ENCODE measurements at regions not wholly inside any gene's neighbourhood (a gene's known extent, or its start where the extent isn't known, plus 50 kb on each side); places are given as distances from the start of the nearest gene placed in this dataset.

GRCh38 chr7:16271355-16271915, 149.9 kb downstream of the CRPPA start:
- no peaks in the 10 kb centered on the region for H3K36me3 ChIP-seq (replicated peaks in 1 of 2; ENCODE audit: insufficient read depth in 1 of 2, low read depth in 2 of 2)
- no peak for DNase-seq
- no peak for ATAC-seq
- no peak overlapping the region for H3K27ac ChIP-seq
- H3K4me1 ChIP-seq = no peaks in the 10 kb centered on the region
- TF ChIP-seq, protein P1, sequence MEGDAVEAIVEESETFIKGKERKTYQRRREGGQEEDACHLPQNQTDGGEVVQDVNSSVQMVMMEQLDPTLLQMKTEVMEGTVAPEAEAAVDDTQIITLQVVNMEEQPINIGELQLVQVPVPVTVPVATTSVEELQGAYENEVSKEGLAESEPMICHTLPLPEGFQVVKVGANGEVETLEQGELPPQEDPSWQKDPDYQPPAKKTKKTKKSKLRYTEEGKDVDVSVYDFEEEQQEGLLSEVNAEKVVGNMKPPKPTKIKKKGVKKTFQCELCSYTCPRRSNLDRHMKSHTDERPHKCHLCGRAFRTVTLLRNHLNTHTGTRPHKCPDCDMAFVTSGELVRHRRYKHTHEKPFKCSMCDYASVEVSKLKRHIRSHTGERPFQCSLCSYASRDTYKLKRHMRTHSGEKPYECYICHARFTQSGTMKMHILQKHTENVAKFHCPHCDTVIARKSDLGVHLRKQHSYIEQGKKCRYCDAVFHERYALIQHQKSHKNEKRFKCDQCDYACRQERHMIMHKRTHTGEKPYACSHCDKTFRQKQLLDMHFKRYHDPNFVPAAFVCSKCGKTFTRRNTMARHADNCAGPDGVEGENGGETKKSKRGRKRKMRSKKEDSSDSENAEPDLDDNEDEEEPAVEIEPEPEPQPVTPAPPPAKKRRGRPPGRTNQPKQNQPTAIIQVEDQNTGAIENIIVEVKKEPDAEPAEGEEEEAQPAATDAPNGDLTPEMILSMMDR (IDR thresholded peaks at IDR 0.05) = no peak
- TF ChIP-seq POLR2A (IDR thresholded peaks at IDR 0.05) = no peak
- no peaks in the 10 kb centered on the region for H3K9me3 ChIP-seq
- H3K4me3 ChIP-seq = no peak overlapping the region
- H3K27me3 ChIP-seq = no peaks in the 10 kb centered on the region
- WGBS, 2 donors = 83 to 91% methylated on average over 1 of the region's 1 CpG
- intact Hi-C loops (cut with DNase I) = no loop called here

- DNase-seq (no peak), ATAC-seq (no peak)
- no peaks in the 10 kb centered on the region for H3K9me3 ChIP-seq
- TF ChIP-seq, protein P1 (IDR thresholded peaks at IDR 0.05) = no peak
- TF ChIP-seq POLR2A (IDR thresholded peaks at IDR 0.05) = no peak
- intact Hi-C loops (cut with DNase I) = no loop called here
- no peaks in the 10 kb centered on the region for H3K27me3 ChIP-seq
- H3K4me1 ChIP-seq = no peaks in the 10 kb centered on the region
- WGBS, 2 donors = 76 to 88% methylated on average over 4 of the region's 4 CpGs
- no peak overlapping the region for H3K27ac ChIP-seq
- no peaks in the 10 kb centered on the region for H3K36me3 ChIP-seq (replicated peaks in 1 of 2; ENCODE audit: insufficient read depth in 1 of 2, low read depth in 2 of 2)
- no peak overlapping the region for H3K4me3 ChIP-seq
These were observed 150.5 kb downstream of the CRPPA start for GRCh38 chr7:16270844-16271243.

DNA sequence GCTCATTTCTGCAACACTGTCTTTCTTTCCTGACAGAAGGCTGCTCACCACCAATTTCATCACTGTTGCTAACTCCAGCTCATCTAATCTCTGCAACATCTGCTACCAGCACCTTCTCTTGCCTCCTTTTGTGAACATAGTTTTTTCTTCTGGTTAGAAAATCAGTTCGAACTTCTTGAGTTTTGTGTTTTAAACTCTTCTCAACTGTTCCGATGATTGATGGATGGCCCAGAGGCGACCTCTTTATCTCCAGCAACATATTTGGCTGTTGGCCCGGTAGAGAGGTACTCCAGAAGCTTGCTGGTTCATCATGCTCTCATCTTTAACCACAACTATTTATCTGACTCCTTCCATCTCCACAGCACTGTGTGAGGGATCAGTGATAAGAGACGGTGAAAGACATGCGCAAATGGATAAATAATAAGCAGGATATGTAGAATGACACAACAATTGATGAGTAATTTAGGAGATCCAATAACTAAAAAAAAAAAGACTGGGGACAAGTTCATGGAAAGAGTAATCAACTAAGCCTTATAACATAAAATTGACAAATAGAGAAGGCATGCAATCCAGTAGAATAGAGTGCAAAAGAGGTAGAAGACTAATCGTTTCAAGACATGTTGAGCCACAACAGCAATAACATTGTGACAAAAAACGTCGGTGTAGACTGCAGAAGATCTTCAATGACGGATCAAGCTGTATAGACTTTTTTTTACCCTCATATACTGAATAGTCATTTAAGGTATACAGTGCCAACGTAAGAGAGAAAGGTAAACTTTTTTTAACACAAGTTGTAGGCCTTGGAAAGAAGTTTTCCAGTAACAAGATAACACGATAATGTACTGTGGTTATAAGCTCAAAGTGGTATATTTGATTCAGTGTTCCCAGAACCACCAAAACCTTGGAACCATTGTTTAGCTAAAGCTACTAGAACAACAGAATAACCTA, 152.2 kb downstream of the CRPPA start:
- Histone ChIP-seq H3K9me3 (no peaks in the 10 kb centered on the region), H3K4me1 (no peaks in the 10 kb centered on the region), H3K27me3 (no peaks in the 10 kb centered on the region), H3K4me3 (no peak overlapping the region), H3K36me3 (replicated peaks in 1 of 2; ENCODE audit: insufficient read depth in 1 of 2, low read depth in 2 of 2) (no peaks in the 10 kb centered on the region), H3K27ac (no peak overlapping the region)
- DNase-seq (no peak), ATAC-seq (no peak)
- WGBS, 2 donors = 70 to 85% methylated on average over 12 of the region's 12 CpGs
- intact Hi-C loops (cut with DNase I) = no loop called here
- TF ChIP-seq POLR2A (IDR thresholded peaks at IDR 0.05) = no peak
- TF ChIP-seq, protein P1 (IDR thresholded peaks at IDR 0.05) = no peak

- no peaks in the 10 kb centered on the region for H3K9me3 ChIP-seq
- no peak overlapping the region for H3K27ac ChIP-seq
- TF ChIP-seq, protein P1 (IDR thresholded peaks at IDR 0.05) = no peak
- H3K36me3 ChIP-seq (replicated peaks in 1 of 2; ENCODE audit: insufficient read depth in 1 of 2, low read depth in 2 of 2) = no peaks in the 10 kb centered on the region
- DNase-seq (no peak), ATAC-seq (no peak)
- H3K27me3 ChIP-seq = no peaks in the 10 kb centered on the region
- intact Hi-C loops (cut with DNase I) = no loop called here
- H3K4me1 ChIP-seq = no peaks in the 10 kb centered on the region
- no peak overlapping the region for H3K4me3 ChIP-seq
- WGBS, 2 donors = 84 to 90% methylated on average over 5 of the region's 5 CpGs
These were observed 153.2 kb downstream of the CRPPA start for GRCh38 chr7:16267953-16268820.
